Gastroesophageal sphincter (tissue), 4 donors: ENCODE measurements at regions not wholly inside any gene's neighbourhood (a gene's known extent, or its start where the extent isn't known, plus 50 kb on each side); places are given as distances from the start of the nearest gene placed in this dataset.

Experiments
- ATAC-seq: fragments of 150-250 bp; one replicate; pipeline ENCODE4 v1.9.1; 2016; ENCODE audit warnings: mild to moderate bottlenecking, moderate library complexity
- H3K27ac ChIP-seq, 4 donors: fragments of 200-600 bp; sonication (generic) in 3 of 4; 1 replicate in 3 of 4; 2 replicates in 1 of 4; pipeline ENCODE4 v1.5.1; 2016 to 2019
- H3K27me3 ChIP-seq: fragments of 200-600 bp; sonication (generic); one replicate; pipeline ENCODE4 v1.5.1; 2019
- H3K36me3 ChIP-seq, 2 donors: fragments of 200-600 bp; sonication (generic); one replicate each; pipeline ENCODE4 v1.5.1; 2019; ENCODE audit warnings: control low read depth in 1 of 2
- H3K4me1 ChIP-seq, 3 donors: fragments of 200-600 bp; sonication (generic); 1 replicate in 2 of 3; 2 replicates in 1 of 3; pipeline ENCODE4 v1.5.1; 2016 to 2019; ENCODE audit warnings: control low read depth in 2 of 3
- H3K4me3 ChIP-seq, 2 donors: fragments of 200-600 bp; sonication (generic); one replicate each; pipeline ENCODE4 v1.5.1; 2019; ENCODE audit warnings: mild to moderate bottlenecking in 1 of 2, moderate library complexity in 1 of 2
- H3K9me3 ChIP-seq, 3 donors: fragments of 200-600 bp; sonication (generic); one replicate each; pipeline ENCODE4 v1.5.1; 2017 to 2019; ENCODE audit warnings: control low read depth in 2 of 3
- CTCF ChIP-seq, 4 experiments: fragments of 200-600 bp in 2 of 4; fragments of 450-650 bp in 2 of 4; sonication (generic) in 1 of 4; IDR thresholded peaks; one replicate each; pipeline ENCODE4 v1.5.1; 2017 to 2019; ENCODE audit warnings: antibody characterized with exemption in 4 of 4, mild to moderate bottlenecking in 2 of 4, moderate library complexity in 2 of 4
- EP300 ChIP-seq: sonication (generic); formaldehyde crosslinking; IDR thresholded peaks from one replicate; pipeline ENCODE4 v1.6.1; 2017; ENCODE audit warnings: antibody characterized with exemption, mild to moderate bottlenecking
- POLR2A ChIP-seq, 2 donors: fragments of 450-650 bp; IDR thresholded peaks; one replicate each; pipeline ENCODE4 v1.6.1; 2017; ENCODE audit warnings: antibody characterized with exemption in 2 of 2, mild to moderate bottlenecking in 2 of 2, moderate library complexity in 1 of 2
- POLR2AphosphoS5 ChIP-seq: sonication (generic); formaldehyde crosslinking; IDR thresholded peaks from one replicate; pipeline ENCODE4 v1.6.1; 2017; ENCODE audit warnings: antibody characterized with exemption
- WGBS, 2 donors: methylation state at CpG; one replicate each; pipeline ENCODE4 v1.1.5; 2018; ENCODE audit warnings: low coverage in 1 of 2; 5-methylcytosine and 5-hydroxymethylcytosine counted together

GRCh38 chr1:14332158-14332557, 266.3 kb upstream of the KAZN start:
- Histone ChIP-seq H3K4me3 (no peak overlapping the region), H3K9me3 (peaks cover 0 to 14% (median 0%) of the 10 kb centered on the region in 3 donors), H3K4me1 (no peaks in the 10 kb centered on the region), H3K27me3 (no peaks in the 10 kb centered on the region), H3K36me3 (no peaks in the 10 kb centered on the region), H3K27ac (no peak overlapping the region)
- TF ChIP-seq CTCF (IDR thresholded peaks at IDR 0.05) = no peak
- TF ChIP-seq POLR2AphosphoS5 = no peak
- TF ChIP-seq EP300 = no peak
- no peak for TF ChIP-seq POLR2A (IDR thresholded peaks at IDR 0.05)
- ATAC-seq = peak; percentile 28
- WGBS, 2 donors = 52 to 76% methylated on average over 4 of the region's 4 CpGs

GRCh38 chr1:14334336-14335176, 263.9 kb upstream of the KAZN start:
- peaks cover 0 to 14% (median 0%) of the 10 kb centered on the region in 3 donors for H3K9me3 ChIP-seq

GRCh38 chr1:14338509-14338908, 260.0 kb upstream of the KAZN start:
- Histone ChIP-seq H3K4me1 (no peaks in the 10 kb centered on the region), H3K27ac (no peak overlapping the region), H3K9me3 (no peaks in the 10 kb centered on the region), H3K36me3 (no peaks in the 10 kb centered on the region), H3K4me3 (no peak overlapping the region), H3K27me3 (no peaks in the 10 kb centered on the region)
- no peak for ATAC-seq
- 67 to 100% methylated on average over 3 of the region's 3 CpGs for WGBS, 2 donors
- TF ChIP-seq CTCF (IDR thresholded peaks at IDR 0.05) (no peak), EP300 (no peak), POLR2AphosphoS5 (no peak), POLR2A (IDR thresholded peaks at IDR 0.05) (no peak)

More at GRCh38 chr1:14334336-14335176, 263.9 kb upstream of the KAZN start:
- WGBS, 2 donors = 59 to 61% methylated on average over 7 of the region's 7 CpGs
- H3K4me3 ChIP-seq = no peak overlapping the region
- no peaks in the 10 kb centered on the region for H3K36me3 ChIP-seq
- H3K27me3 ChIP-seq = no peaks in the 10 kb centered on the region
- TF ChIP-seq CTCF (IDR thresholded peaks at IDR 0.05) = no peak
- no peak overlapping the region for H3K27ac ChIP-seq
- no peaks in the 10 kb centered on the region for H3K4me1 ChIP-seq
- ATAC-seq = no peak

- ATAC-seq = no peak
- Histone ChIP-seq H3K27ac (peak overlapping the region in 2 of 4 donors; percentile 24 to 61), H3K4me3 (no peak overlapping the region), H3K36me3 (no peaks in the 10 kb centered on the region), H3K27me3 (no peaks in the 10 kb centered on the region), H3K9me3 (no peaks in the 10 kb centered on the region), H3K4me1 (no peaks in the 10 kb centered on the region)
- WGBS, 2 donors = 70 to 82% methylated on average over 5 of the region's 5 CpGs
- TF ChIP-seq POLR2A (IDR thresholded peaks at IDR 0.05) (no peak), CTCF (IDR thresholded peaks at IDR 0.05) (no peak), EP300 (no peak), POLR2AphosphoS5 (no peak)
Measured at GRCh38 chr1:14339288-14339687, 259.2 kb upstream of the KAZN start.
